Renal cortex interstitium (tissue), 11 donors: ENCODE measurements at regions not wholly inside any gene's neighbourhood (a gene's known extent, or its start where the extent isn't known, plus 50 kb on each side); places are given as distances from the start of the nearest gene placed in this dataset.

ENCODE experiments used
- DNase-seq, 11 donors: peaks; one replicate each; pipeline ENCODE4 v3.0.0-alpha.2; 2013; ENCODE audit warnings: low read depth in 9 of 11, low spot score in 4 of 11; ENCODE audit errors: extremely low read depth in 1 of 11

DNA sequence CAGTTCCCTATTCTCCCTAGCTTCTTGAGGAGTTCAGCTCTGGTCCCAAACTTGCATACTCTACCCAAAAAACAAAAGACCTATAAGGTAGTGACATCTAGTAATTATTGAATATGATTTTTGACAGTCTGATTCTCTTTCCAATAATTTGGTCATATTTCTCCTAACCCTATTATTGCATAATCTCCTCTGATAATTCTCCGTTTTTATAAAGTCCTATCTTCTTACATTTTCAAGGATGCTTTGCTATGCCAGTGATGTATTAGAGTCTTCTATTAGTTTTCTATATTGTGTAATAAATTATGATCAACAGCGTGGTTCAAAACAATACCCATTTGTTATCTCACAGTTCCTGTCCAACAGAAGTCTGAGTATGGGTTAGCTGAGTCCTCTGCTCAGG is 426.3 kb downstream of the BCL11A start:
- DNase-seq, result no peak

DNA sequence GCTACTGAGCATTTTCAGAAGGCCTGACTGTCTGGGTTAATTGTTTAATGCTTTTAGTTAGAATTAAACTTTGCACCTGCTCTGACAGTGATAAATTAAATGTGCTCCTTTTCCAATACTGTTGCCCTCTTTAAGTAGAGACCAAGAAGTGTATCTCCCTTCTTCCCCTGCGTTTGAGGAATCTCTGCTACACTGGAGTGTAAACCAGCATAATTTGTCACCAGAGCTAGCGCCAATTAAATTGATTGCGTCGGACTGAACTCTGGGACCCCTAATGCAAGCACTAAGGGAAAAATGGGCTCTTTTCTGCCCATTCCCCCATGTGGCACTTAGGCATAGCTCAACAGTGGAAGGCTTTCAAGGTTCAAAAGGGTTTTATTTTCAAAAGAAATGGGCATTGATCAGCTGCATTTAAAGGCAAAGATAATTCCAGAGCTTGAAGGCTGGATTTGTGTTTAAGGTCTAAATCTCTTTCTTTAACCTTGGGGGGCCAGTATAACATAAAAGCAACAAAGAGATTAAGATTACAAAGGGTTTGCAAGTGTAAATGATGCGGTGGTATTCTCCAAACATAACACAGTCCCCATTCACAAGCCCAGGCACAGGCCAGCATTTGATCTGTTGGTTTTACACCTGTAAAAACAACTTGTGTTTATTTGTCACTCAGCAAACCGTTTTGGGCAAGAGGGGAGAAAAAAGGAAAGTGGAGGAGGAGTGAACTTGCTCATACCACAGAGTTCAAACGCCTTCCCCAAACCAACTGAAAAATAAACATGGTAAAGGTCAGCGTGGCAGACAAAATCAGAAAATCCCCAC is 427.6 kb downstream of the BCL11A start:
- DNase-seq, result no peak

DNA sequence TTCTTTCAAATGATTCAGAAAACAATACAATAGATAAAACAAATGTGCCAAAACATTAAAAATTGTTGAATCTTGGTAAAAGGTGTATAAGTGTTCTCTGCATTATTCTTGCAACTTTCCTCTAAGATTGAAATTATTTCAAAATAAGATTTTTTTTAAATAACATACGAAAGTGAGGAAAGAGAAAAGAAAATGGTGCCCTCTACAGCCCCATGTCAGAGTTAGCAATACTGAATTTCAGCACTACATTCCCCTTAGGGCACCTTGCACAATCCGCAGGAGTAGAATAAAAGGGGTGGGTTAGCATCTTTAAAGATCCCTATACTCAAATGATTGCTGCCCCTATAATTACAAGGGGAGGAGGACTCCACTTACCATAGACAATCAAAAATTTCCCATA is 433.7 kb downstream of the BCL11A start:
- DNase-seq, result no peak

DNA sequence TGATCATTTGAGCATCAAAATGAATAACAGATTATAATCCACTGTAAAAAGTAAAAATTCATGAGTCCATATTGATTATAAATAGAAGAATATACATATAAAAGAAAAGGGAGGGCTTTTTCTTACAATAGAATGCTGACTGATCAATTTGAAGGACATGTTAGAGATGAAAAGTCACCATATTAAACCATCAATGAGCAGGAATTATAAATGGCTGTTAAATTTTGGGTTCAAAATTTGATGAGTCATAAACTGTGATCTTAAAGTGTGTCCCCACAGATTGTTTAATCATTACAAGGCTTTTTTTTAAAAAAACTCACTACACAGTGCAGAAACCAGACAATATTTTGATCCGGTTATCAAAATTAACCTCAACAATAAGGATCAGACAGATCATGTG is 434.5 kb downstream of the BCL11A start:
- no peak for DNase-seq

DNA sequence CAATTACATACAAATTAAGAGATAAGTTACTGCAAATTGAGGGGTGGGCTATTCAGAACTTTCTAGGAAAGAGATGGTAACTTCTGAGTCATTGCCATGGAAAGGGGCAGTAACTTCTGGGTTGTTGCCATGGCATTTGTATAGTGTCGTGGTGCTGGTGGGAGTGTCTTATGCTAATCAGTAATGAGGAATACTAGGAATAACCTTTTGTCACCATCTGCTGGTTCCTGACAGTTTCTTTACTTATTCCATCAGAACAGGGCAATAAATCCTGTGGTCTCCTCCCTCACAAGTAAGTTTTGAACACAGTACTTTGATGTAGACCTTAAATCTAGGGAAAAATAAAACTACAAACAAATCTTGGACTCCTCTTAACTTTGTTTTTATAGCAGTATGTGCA is 435.4 kb downstream of the BCL11A start:
- no peak for DNase-seq

DNA sequence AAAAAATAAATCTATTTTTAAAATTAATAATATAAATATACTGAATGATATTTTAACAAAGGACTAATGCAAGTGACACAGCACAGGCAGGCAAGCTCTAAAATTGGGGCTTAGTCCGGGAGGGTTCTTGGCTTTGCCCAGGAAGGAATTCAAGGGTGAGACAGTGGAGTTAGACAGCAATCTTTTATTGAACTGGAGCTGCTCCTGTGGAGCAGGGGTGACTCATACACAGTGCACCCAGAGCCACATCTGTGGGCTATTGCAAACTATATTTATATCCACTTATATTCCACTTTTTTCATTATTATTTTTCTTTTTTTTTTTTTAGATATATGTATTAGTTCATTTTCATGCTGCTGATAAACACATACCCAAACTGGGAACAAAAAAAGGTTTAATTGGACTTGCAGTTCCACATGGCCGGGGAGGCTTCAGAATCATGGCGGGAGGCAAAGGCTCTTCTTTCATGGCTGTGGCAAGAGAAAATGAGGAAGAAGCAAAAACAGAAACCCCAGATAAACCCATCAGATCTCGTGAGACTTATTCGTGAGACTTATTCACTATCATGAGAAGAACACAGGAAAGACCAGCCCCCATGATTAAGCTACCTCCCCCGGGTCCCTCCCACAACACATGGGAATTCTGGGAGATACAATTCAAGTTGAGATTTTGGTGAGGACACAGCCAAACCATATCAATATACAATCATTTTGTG is 437.1 kb downstream of the BCL11A start:
- no peak for DNase-seq

DNA sequence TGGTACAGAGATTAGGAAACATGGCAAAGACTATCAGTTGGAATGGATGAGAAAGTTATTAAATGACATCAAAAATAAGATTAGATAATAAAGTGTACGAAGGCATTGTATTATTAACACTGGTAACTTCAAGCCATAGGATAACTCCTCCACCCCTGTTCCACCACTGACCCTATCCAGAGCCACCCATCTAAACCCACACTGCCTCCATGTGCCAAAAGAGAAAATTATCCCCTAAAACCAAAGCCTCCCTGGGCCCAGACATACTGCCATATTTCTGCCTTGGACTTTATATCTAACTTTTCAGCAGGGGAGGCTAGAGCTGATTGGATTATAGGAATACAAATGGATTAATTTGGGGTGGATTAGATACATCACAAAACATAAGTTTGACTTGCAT is 443.7 kb downstream of the BCL11A start:
- no peak for DNase-seq

DNA sequence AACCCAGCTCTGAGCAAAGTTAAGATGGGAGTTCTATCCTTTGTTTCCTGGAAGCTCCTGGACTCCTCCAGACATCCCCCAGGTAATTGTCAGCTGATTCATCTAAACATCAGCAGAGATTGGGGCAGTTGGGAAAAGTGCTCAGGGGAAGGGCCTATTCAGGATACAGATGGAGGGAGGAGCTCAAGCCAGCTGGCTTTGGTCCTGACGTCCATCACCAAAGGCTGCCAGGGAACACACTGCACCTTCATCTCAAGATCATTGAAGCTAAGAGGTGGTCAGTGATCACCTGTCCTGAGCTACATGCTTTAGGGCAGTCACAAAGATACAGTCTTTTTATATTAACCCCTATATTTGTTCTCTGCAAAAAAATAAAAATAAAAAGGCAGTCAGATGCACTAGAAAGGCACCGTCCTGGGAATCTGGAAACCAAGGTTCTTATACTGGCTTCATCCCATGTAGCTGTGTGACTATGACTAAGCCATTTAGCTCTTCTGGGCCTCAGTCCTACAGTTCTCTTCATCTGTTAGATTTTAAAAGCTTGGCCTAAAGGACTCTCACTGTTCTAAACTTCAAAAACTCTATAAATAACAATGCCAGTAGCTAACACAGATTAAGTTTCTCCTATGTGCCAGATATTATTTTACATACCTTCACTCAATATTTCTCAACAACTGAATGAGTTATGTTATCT is 446.5 kb downstream of the BCL11A start:
- no peak for DNase-seq

DNA sequence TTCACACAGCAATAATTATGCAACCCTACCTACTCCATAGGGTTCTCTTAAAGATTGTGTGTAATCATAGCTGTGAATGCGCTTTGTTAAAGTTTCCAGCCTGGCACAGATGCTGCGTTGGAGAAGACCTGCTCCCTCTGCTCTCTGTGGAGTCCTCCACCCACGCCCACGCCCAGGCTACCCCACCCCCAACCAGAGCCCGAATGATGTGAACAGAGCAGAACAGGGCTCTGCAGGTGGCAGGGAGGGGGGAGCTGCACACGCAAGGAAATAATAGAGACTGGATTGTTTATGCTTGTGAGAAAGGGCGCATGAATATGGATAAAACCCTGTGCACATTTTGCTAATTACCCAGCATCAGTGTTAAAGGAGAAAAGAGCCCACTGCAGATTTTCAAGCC is 447.5 kb downstream of the BCL11A start:
- DNase-seq, result no peak

DNA sequence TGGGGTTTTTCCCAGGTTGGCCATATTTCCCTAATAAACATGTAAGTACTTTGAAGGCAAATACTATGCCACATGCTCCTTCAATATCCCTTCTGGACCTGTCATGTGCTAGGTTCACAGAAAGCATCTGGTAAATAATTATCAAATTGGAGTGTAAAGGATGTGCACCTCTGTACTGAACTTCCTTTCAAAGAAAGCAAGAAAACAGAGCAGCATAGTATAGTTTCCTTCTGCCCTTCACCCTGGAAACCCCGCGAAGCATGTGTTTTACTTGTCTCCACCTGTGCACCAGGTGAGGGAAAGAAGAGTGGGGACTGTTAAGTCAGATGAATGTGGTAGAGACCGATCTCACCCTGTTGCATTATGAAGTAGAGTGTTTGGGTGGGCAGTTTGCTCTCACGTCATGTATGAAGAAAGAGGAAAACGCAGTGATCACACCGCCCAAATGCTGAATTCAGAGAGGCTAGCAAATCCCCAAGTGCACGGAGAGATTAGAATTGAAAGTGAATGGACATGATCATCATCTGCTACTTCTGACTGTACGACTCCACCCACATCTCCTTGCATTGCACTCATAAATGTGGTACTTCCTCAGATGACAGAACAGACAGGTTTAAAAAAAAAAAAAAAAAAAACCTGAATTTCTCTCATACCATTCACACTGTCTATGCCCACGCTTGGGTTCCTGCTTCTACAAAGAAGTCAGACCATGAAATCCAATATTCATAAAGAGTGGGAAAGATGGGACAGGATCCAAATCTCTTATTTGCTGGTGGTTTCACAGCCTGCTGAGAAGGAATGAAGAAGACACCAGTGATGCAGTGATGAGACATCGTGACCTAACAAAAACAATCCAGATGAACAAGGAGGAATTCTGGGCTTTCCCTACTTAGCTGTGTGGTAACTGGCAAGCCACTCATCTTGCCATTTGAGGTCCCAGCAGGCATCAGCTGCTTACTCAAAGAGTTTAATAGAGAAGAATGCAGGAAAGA is 448.6 kb downstream of the BCL11A start:
- DNase-seq, result no peak

DNA sequence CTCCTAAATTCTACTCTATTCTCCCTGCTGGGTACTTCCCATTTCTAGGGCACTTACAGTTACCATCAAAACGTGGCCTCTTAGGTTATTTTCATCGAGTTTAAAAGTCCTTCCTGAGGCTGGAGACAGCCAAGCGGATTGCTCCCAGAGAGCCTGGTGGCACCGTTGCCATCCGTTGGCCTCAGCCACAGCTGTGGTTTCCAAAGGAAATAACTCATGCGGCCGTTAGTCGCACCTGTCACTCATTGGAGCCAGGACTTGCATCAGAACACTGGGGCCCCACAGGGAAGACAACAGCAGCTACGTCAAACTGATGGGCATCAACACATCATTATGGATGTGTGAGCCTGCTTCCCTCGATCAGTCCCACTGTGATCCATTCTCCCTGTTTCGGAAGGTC is 453.4 kb downstream of the BCL11A start:
- DNase-seq, result no peak

DNA sequence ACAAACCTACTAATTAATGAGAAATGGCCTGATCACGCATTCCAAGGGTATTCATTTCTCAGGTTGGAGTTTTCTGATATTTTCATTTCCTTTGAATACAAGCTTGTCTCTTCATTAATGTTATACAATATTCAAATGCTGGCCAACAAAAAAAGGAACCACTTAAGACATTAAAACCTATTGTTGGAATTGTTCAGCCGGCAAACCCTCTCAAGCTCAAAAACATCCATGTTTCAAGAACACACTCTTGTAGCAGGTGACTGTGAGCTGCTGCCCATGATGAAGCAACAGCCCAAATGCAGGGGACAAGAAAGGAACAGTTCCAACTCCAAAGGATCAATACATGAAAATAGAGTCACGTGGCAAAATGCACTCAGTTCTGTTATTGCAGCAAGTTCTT is 454.5 kb downstream of the BCL11A start:
- no peak for DNase-seq

DNA sequence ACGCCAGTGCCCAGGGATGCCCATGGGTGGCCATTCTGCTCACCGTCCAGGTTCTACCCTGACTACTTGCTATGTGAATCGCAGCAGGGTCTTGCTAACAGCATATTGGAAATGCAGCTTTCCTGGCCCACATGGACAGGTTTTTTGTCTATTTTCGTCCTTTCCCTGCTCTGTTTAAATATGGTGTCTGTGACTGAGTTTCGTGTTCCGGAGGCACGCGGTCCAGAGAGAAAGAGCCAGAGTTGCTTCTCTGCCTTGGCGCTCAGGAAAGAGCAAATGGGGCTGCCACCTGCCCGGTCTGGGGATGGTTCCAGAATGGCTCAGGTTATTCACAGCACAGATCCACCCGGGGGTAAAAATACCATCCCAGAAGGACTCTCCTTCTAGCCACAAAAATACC is 456.2 kb downstream of the BCL11A start:
- DNase-seq, result no peak

DNA sequence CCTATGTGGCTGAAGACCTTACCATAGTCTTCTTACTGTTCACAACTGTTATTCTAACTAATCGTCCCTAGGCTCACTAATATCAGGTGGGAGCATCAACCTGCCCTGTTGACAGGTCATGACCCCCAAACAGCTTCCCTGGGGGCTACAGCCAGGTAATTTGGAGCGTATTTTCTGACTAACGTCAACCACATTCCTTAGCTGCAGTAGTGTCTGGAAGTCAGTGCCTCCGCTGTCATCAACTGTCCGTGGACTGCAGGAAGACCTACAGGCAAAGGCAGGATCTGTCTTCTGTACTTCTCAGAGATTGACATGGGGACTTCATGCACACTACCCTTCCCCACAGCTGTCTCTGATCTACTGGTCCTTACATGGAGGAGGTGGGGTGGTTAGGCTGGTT is 456.9 kb downstream of the BCL11A start:
- DNase-seq, result no peak

DNA sequence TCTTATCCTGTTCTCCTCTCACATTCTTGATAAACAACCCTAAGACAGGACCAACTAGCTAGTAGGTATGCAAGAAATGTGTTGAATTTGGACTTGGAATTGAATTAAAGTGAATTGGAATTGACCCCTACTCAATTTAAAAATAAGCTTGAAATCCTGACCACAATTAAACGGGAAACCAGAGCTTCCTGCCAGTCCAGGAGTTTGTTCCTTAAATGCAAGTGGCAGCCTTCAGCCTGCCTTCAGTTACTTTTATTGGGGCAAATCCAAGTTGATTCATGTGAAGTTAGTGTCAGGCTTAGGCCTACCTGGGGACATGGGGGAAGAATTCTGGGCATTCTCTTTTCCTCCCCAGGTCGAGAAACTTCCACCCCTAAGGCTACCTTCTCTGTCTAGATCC is 457.6 kb downstream of the BCL11A start:
- DNase-seq, result no peak

DNA sequence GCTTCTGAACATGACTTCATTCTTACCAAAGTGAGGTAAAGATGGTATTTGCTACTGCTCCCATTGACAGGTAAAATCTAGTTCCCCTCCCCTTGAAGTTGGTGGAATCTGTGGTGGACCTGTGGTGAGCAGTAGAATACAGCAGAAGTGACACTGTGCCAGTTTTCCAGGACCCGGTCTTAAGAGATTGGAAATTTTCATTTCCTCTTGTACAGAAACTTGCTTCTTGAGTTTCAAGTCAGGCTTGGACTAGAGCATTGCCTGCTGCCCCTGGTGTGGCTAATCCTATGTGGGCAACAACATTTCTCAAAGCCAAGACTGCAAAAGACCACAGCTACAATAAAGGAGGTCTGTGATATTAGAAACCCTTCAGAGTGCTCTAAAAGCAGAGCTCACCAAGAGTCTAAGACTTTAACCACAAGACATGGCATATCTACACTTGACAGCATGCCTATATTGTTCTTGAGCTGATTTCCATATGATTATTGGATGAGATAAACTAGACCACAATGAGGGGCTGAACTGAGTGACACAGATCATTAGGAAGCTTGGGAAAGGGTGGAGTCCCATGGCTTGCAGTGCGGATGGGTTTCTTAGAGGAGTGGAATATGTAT is 458.1 kb downstream of the BCL11A start:
- DNase-seq, result no peak

DNA sequence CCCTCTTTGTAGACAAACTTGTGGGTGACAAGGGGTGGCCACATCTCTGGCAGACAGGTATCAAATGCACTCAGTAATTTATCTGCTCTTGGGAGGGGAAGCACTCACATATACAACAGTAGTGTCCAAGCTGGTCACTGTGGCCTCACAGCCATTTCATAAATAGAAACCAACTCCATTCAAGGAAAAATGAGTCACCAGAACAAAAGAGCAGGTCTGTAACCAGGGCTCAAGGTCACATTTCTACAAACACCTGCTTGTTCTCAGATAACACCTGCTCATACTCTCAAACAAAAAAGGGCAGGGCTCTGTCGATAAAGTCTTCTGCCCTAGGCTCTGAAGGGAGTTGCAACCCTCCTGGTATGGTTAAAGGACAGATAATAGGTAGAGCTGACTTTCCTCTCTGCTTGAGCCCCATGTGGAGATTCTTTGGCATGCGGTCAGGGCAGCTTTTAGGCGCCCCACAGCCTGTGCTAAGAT is 459.0 kb downstream of the BCL11A start:
- no peak for DNase-seq

DNA sequence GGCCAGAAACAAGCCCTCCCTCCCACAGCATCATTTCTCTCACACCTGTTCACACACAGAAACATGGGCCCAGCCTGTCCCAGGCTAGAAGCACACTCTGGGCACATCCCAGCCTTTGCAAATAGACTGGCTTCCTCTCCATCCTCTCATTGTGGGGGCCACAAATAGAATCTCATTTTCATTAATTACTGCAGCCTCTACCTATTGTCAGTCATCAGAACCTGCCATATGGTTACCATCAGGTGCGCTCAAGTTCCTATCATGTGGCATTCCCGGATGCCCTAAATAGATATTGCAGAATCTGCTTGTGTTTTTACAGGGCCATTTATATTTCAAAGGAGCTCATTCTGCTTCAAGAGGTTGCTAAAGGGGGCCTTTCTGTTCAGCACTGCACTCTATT is 460.7 kb downstream of the BCL11A start:
- no peak for DNase-seq

DNA sequence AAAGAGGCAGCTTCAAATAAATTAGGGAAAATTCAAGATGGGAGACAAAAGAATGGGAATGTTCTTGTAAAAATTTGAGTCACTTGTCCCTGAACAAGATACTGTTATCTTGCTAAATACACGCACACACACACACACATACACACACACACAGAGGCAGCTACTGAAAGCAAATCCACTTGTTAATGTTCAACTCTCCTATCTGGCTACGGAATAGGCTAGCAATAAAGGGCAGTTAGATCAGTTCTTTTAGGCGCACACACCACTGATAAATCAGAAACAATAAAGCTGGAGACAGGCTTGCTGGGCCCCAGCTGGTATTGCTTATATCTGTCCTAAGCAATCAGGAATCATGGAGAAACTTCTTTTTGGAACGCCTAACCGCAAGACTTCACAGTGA is 461.6 kb downstream of the BCL11A start:
- DNase-seq, result no peak
